GM12878 (cell line): ENCODE measurements at regions not wholly inside any gene's neighbourhood (a gene's known extent, or its start where the extent isn't known, plus 50 kb on each side); places are given as distances from the start of the nearest gene placed in this dataset.

Source experiments
- ATAC-seq: fragments of 200-7000 bp; cut with Tn5 transposase; 3 replicates; pipeline ENCODE4 v1.9.1; 2020; ENCODE audit warnings: mild to moderate bottlenecking, moderate library complexity
- BruUV-seq: library from RNA; stranded (reverse); fragments of 400-500 nt; replicated peaks from 2 replicates; lab custom pipeline; 2021; lab: Mats Ljungman, UMichigan
- CTCF ChIA-PET: fragments of 300-600 bp; sonication (Branson Sonifier 250); formaldehyde crosslinking; extraction: SDS; loops from one replicate; lab custom pipeline; 2021; ENCODE audit warnings: inconsistent platforms; lab: Yijun Ruan, JAX
- POLR2A ChIA-PET: fragments of 350-600 bp; formaldehyde crosslinking; extraction: SDS; loops from one replicate; lab custom pipeline; 2021; ENCODE audit warnings: inconsistent platforms; lab: Charles Lee
- RAD21 ChIA-PET: fragments of 300-600 bp; sonication (Branson Sonifier 250); formaldehyde crosslinking; loops from one replicate; lab custom pipeline; 2023; ENCODE audit warnings: antibody characterized with exemption; ENCODE audit not compliant: unreplicated experiment; lab: Charles Lee
- SMC1A ChIA-PET: fragments of 300-600 bp; sonication (Branson Sonifier 250); formaldehyde crosslinking; loops from one replicate; lab custom pipeline; 2023; ENCODE audit not compliant: unreplicated experiment, uncharacterized antibody; lab: Charles Lee
- DNase-seq: peaks from one replicate; pipeline ENCODE4 v3.0.0-alpha.2; 2011; ENCODE audit warnings: low read depth, low spot score
- FAIRE-seq: peaks from 3 replicates; lab custom pipeline; 2011; peaks lifted over from hg19 to GRCh38; lab: Jason Lieb, UNC
- H2AFZ ChIP-seq: 2 replicates; pipeline ENCODE4 v1.6.0; 2011; ENCODE audit warnings: low read depth, low read length, control low read depth; ENCODE audit not compliant: control insufficient read depth
- H3K27ac ChIP-seq: 2 replicates; pipeline ENCODE4 v1.5.1; 2011; ENCODE audit warnings: control low read depth; ENCODE audit not compliant: control insufficient read depth, insufficient read depth
- H3K27me3 ChIP-seq, 2 experiments: replicated peaks in 1 of 2; 2 replicates each; pipeline versions ENCODE4 v1.6.0 to v1.6.1; 2011; ENCODE audit warnings: low read length in 1 of 2; ENCODE audit not compliant: control insufficient read depth in 2 of 2, insufficient read depth in 2 of 2
- H3K36me3 ChIP-seq, 2 experiments: 2 replicates each; pipeline ENCODE4 v1.5.1; 2011; ENCODE audit warnings: low read length in 1 of 2; ENCODE audit not compliant: control insufficient read depth in 2 of 2, insufficient read depth in 2 of 2
- H3K4me1 ChIP-seq: 2 replicates; pipeline ENCODE4 v1.6.1; 2011; ENCODE audit warnings: mild to moderate bottlenecking, low read length, moderate library complexity, mixed read lengths; ENCODE audit not compliant: control insufficient read depth, insufficient read depth
- H3K4me2 ChIP-seq: 2 replicates; pipeline ENCODE4 v1.6.0; 2011; ENCODE audit warnings: control low read depth; ENCODE audit not compliant: control insufficient read depth, insufficient read depth
- H3K4me3 ChIP-seq: fragments of 200-600 bp; sonication (generic); 2 replicates; pipeline ENCODE4 v1.5.1; 2016
- H3K79me2 ChIP-seq: 2 replicates; pipeline ENCODE4 v1.6.0; 2011; ENCODE audit warnings: low read length; ENCODE audit not compliant: control insufficient read depth, insufficient read depth
- H3K9ac ChIP-seq: 2 replicates; pipeline ENCODE4 v1.8.0; 2011; ENCODE audit warnings: low read length, control low read depth, mixed read lengths; ENCODE audit not compliant: control insufficient read depth, insufficient read depth
- H3K9me3 ChIP-seq: replicated peaks from 3 replicates; pipeline ENCODE4 v1.5.1; 2011; ENCODE audit warnings: mild to moderate bottlenecking, low read length; ENCODE audit not compliant: control insufficient read depth, insufficient read depth
- H4K20me1 ChIP-seq: 2 replicates; pipeline ENCODE4 v1.6.0; 2011; ENCODE audit not compliant: control insufficient read depth, insufficient read depth
- ATF7 ChIP-seq: fragments of 450-650 bp; IDR thresholded peaks from 2 replicates; pipeline ENCODE4 v1.6.1; 2016; ENCODE audit warnings: low read depth, mild to moderate bottlenecking
- BRCA1 ChIP-seq: IDR thresholded peaks from 2 replicates; pipeline ENCODE4 v1.6.1; 2011; ENCODE audit warnings: low read depth, low read length, improper control_type of control experiment
- CBX3 ChIP-seq: fragments of 200-600 bp; sonication (generic); IDR thresholded peaks from 2 replicates; pipeline ENCODE4 v1.6.1; 2016; ENCODE audit warnings: low read depth, borderline replicate concordance
- CEBPZ ChIP-seq: fragments of 150-350 bp; IDR thresholded peaks from 2 replicates; pipeline ENCODE4 v1.6.1; 2016; ENCODE audit warnings: low read depth, low read length
- CHD1 ChIP-seq: IDR thresholded peaks from 2 replicates; pipeline ENCODE4 v1.6.1; 2012; ENCODE audit warnings: low read depth, low read length, improper control_type of control experiment
- CTCF ChIP-seq, 3 experiments: IDR thresholded peaks in 2 of 3; conservative IDR thresholded peaks in 1 of 3; 2 replicates each; pipeline ENCODE4 v1.5.1; 2011; ENCODE audit warnings: low read depth in 3 of 3, low read length in 3 of 3, mild to moderate bottlenecking in 3 of 3, control low read depth in 2 of 3, moderate library complexity in 2 of 3, inconsistent platforms in 1 of 3, mixed read lengths in 1 of 3; ENCODE audit not compliant: control insufficient read depth in 2 of 3, insufficient read depth in 1 of 3; ENCODE audit errors: extremely low read depth in 1 of 3
- ESRRA ChIP-seq: IDR thresholded peaks from 2 replicates; pipeline ENCODE4 v1.6.1; 2012; ENCODE audit warnings: mild to moderate bottlenecking, low read length, improper control_type of control experiment
- FOXM1 ChIP-seq: IDR thresholded peaks from 2 replicates; pipeline ENCODE4 v1.6.1; 2012; ENCODE audit warnings: low read depth, mild to moderate bottlenecking, inconsistent platforms, low read length, moderate library complexity
- JUND ChIP-seq: IDR thresholded peaks from 2 replicates; pipeline ENCODE4 v1.6.1; 2012; ENCODE audit warnings: low read depth, mild to moderate bottlenecking, low read length, improper control_type of control experiment, moderate library complexity
- MYC ChIP-seq: IDR thresholded peaks from 2 replicates; pipeline ENCODE4 v1.6.1; 2011; ENCODE audit warnings: mild to moderate bottlenecking, low read length, moderate library complexity, inconsistent platforms; ENCODE audit not compliant: insufficient read depth, insufficient replicate concordance, insufficient read length, severe bottlenecking
- NFXL1 ChIP-seq: fragments of 450-650 bp; IDR thresholded peaks from 2 replicates; pipeline ENCODE4 v1.6.1; 2017; ENCODE audit warnings: antibody characterized with exemption, mild to moderate bottlenecking, borderline replicate concordance
- RCOR1 ChIP-seq: conservative IDR thresholded peaks from 2 replicates; pipeline ENCODE4 v1.6.1; 2012; ENCODE audit warnings: low read depth, low read length, improper control_type of control experiment
- RFX5 ChIP-seq: IDR thresholded peaks from 2 replicates; pipeline ENCODE4 v1.6.1; 2011; ENCODE audit warnings: low read depth, low read length, improper control_type of control experiment
- SRF ChIP-seq, 2 experiments: IDR thresholded peaks; 2 replicates each; pipeline ENCODE4 v1.6.1; 2011; ENCODE audit warnings: low read depth in 2 of 2, low read length in 2 of 2, mild to moderate bottlenecking in 1 of 2, moderate library complexity in 1 of 2
- SUPT20H ChIP-seq: IDR thresholded peaks from 2 replicates; pipeline ENCODE4 v1.6.1; 2011; ENCODE audit warnings: low read depth, mild to moderate bottlenecking, low read length, moderate library complexity, borderline replicate concordance; ENCODE audit not compliant: control insufficient read depth
- WGBS: methylation state at CpG from one replicate; pipeline ENCODE4 v1.1.6; 2016; ENCODE audit warnings: low lambda C conversion rate; ENCODE audit not compliant: insufficient replicate concordance, insufficient coverage; ENCODE audit errors: missing lambda C conversion rate; 5-methylcytosine and 5-hydroxymethylcytosine counted together
- in situ Hi-C: fragments of 300-500 bp; cut with MboI; formaldehyde crosslinking; loops from 9 replicates; pipeline ENCODE4 v1.14.3; 2018; ENCODE audit warnings: mixed read lengths
- intact Hi-C: fragments of 100-400 bp; cut with micrococcal nuclease; formaldehyde crosslinking; loops from one replicate; pipeline ENCODE4 v1.14.2; 2022; ENCODE audit not compliant: unreplicated experiment

- H3K4me3 ChIP-seq, result no peak overlapping the region
- ATAC-seq (no peak), FAIRE-seq (no peak), DNase-seq (no peak)
- H3K4me2 ChIP-seq, result no peak overlapping the region
- H3K9me3 ChIP-seq, result no peaks in the 10 kb centered on the region
- H3K36me3 ChIP-seq, result no peaks in the 10 kb centered on the region
- TF ChIP-seq CHD1 (no peak), NFXL1 (no peak), RFX5 (no peak), SRF (IDR thresholded peaks at IDR 0.05; ENCODE audit: low read depth in 2 of 2, low read length in 2 of 2) (no peak), ESRRA (no peak), CBX3 (no peak), BRCA1 (no peak), SUPT20H (no peak), CTCF (IDR thresholded peaks at IDR 0.05 in 2 of 3, conservative IDR thresholded peaks at IDR 0.05 in 1 of 3; ENCODE audit: control insufficient read depth in 2 of 3, extremely low read depth in 1 of 3, insufficient read depth in 1 of 3, low read depth in 3 of 3, low read length in 3 of 3) (no peak), JUND (no peak), MYC (no peak), CEBPZ (no peak), FOXM1 (no peak), ATF7 (no peak), RCOR1 (no peak)
- intact Hi-C loops (no loop called here), in situ Hi-C loops (no loop called here)
- ChIA-PET CTCF (no interaction called here), POLR2A (no interaction called here), SMC1A (no interaction called here), RAD21 (no interaction called here)
- no peak overlapping the region for H3K27ac ChIP-seq
- H2AFZ ChIP-seq, result no peak overlapping the region
- BruUV-seq, result no TSS peak
- peaks cover 5% of the 10 kb centered on the region for H3K4me1 ChIP-seq
- WGBS, result 74% methylated on average over 2 of the region's 2 CpGs
- H4K20me1 ChIP-seq, result no peaks in the 10 kb centered on the region
- no peaks in the 10 kb centered on the region for H3K79me2 ChIP-seq
- H3K9ac ChIP-seq, result no peak overlapping the region
- H3K27me3 ChIP-seq, result no peaks in the 10 kb centered on the region; a peak in 1 of 4 replicates
These were observed 111.8 kb upstream of the SLC44A1 start for GRCh38 chr9:105132606-105133005.
